HG02970 (cell line): ENCODE measurements at regions not wholly inside any gene's neighbourhood (a gene's known extent, or its start where the extent isn't known, plus 50 kb on each side); places are given as distances from the start of the nearest gene placed in this dataset.
"Not testable (repeated sequence)": the region's sequence is repeated elsewhere in the genome, so short reads cannot be mapped to it uniquely, and the experiment has no call there.

Experiments used
- ATAC-seq: cut with Tn5 transposase; IDR thresholded peaks from one replicate; pipeline ENCODE4 v1.9.1; 2021; ENCODE audit warnings: mild to moderate bottlenecking, moderate library complexity, moderate number of reproducible peaks; ENCODE audit not compliant: unreplicated experiment, low FRiP score

DNA sequence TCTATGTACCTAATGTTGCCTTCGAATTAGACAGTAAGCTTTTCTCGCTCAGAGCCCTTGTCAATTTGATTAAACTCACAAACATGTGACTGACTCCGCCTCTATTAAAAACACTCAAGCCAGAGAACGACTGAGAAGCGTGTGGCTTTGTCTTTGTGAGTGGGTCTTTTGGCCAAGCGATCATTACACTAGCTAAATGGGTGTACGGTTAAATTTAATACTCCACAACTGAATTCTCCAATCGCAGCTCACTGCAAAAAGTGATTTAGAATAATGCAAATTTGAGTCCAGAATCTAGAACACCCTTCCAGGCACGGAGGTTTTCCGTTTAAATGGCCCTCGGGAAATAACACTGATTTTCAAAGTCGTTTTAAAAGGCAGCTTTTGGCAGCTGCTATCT, 253.7 kb downstream of the EFCAB11 start:
- ATAC-seq: no peak

GRCh38 chr14:89699071-89699470, 255.5 kb downstream of the EFCAB11 start:
- ATAC-seq: no peak

- ATAC-seq: no peak
These were observed 257.1 kb downstream of the EFCAB11 start for GRCh38 chr14:89697281-89698060.

- ATAC-seq: no peak
These were observed 258.7 kb downstream of the EFCAB11 start for GRCh38 chr14:89695846-89696245.

DNA sequence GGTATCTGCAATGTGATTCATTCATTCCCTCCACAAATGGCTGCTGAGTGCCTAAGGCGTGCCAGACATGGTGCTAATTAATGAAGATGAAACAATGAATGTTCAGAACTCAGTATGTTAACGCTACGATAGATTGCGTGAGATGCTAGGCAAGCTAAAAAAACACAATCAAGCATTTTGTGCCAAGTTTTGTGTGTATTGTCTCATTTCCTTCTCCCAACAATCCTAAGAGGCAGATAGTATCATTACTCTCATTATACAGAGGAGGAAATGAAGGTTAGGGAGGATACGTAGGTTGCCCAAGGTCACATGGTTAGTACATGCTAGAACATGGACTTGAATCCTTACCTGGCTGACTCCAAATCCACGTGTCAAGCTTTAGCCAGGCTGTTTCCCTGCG, 264.4 kb downstream of the EFCAB11 start:
- ATAC-seq: no peak

GRCh38 chr14:89689711-89690110, 264.8 kb downstream of the EFCAB11 start:
- ATAC-seq: not testable (repeated sequence)

DNA sequence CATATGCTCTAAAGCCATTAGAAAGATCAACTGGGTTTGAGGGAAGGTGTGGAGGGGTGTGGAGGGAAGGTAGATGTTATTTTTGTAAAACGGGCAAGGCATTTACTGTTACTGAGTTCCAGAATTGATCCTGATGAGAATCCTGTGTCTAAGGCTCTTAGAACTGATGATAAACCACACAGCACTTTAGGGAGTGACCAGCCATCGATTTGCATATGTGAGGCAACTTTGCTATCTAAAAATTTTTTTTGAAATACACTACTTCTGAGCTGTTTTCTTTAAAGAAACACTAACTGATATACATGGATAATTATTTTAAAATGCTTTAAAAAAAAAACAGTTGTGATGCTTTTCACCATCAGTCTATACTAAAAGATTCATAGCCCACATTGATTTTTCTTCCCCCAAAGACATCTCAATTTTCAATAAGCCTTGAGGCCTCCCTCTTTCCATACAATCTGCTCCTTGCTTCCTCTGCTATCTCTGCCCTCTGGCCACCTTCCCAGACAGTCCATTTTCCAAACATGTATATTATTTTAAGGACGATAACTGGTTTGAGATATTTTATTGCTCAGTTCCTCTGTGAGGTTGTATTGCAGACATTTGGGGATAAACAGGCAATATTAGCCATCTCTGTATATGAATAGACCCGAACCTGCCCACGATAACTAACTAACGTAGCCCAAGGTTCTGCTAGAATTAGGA, 265.9 kb downstream of the EFCAB11 start:
- no peak for ATAC-seq

GRCh38 chr14:89687129-89687528, 267.4 kb downstream of the EFCAB11 start:
- not testable (repeated sequence) for ATAC-seq

DNA sequence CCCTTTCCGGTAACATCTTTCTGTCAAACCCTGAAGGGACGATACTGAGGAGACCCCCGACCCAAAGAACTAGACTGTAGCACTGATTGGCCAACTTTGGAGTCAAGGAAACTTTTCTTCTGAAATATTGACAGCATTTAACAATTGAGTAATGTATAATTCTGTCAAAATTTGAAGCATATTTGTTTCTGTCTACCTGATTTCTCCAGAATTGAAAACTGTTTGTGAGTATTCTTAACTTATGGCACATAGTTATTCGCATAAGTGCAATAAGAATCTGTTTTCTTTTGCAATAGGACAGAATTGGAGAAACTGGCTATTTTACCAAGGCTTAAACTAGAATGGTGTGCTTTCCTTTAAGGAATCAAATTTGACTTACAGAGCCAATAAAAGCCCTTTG, 267.1 kb upstream of the FOXN3 start:
- ATAC-seq: no peak

GRCh38 chr14:89681086-89682018, 264.3 kb upstream of the FOXN3 start:
- no peak for ATAC-seq

- ATAC-seq: no peak
These were observed 263.1 kb upstream of the FOXN3 start for GRCh38 chr14:89680156-89680555.

- ATAC-seq: no peak
These were observed 261.7 kb upstream of the FOXN3 start for GRCh38 chr14:89678768-89679167.

GRCh38 chr14:89675590-89675989, 258.6 kb upstream of the FOXN3 start:
- no peak for ATAC-seq

DNA sequence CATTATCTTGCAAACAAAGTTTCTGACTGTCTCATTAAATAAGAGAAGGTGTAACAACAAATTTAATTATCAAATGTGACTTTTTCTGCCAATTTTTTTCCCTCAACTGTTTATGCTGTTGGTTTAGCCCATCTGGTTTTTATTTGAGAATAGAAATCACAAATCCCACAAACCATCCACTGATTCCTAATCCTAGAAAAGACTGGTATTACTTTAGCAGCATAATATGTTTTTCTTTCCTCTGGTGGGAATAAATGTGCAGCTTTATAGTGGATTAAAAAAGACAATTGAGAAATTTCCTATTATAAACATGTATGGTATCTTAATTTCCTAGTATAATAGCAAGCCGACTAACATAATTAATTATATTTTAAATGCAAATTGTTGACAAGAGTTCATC, 257.9 kb upstream of the FOXN3 start:
- ATAC-seq: no peak

- no peak for ATAC-seq
These were observed 257.2 kb upstream of the FOXN3 start for GRCh38 chr14:89674240-89674639.

DNA sequence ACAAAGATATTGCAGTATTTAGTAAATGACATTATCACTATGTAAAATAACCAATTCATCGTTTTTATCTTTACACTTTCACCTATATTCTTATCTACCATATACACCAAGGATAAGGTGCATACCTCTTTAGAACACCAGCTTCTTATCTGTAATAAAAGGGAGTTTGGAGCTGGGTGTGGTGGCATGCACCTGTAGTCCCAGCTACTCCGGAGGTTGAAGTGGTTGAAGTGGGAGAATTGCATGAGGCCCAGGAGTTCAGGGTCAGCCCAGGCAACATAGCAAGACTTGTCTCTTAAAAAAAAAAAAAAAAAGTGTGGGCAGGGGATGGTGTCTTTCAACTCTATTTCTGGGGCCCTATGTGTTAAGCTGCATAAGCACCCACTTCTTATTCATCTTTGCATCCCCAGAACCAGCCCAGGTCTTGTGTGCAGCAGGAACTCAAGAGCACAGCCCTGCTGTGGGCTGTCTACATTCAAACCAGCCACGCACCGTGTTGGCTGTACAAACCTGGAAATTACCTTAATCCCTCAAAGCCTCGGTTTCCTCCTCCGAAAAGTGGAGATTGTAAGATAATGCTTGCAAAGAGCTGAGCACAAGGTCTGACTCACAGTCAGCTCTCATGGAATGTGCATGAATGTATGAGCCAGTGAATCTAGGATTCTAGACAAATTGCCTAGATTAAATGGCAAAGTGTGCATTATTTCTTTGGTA, 256.6 kb upstream of the FOXN3 start:
- ATAC-seq: no peak

DNA sequence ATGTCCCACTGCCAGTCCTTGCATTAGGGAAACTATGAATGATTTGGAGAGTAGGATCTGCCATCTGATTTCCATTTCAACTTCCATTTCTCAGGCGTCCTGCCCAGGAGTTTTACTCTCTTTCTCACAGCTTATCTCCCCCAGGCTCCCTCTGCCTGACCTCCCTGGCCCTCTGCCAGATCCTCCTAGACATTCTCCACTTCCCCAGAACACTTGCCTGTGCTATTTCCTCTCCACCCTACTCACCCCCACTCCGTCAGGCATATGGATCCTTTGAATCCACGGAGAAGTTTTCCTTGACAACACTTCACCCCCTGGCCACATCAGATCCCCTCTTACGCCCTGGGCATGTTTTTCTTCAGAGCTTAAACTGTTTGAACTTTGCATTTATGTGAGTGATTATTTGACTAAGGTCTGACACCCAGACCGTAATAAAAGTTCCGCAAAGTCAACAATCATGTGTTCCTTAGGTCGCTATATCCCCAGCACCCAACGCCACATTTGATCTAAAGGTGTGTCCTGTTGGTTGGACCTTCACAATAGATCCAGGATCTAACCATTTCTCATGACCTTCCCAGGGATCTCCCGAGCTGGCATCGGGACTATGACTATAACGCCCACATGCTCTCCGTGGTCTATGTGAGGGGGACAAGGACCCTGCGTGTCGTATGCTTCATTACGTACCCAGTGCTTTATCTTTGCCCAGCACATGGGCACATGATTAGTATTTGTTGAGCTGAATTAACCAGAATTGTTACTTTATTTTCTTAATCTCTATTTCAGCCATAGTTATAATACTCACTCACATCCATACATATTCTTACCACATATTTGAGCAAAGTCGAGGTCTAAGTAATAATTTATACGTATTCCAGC, 255.8 kb upstream of the FOXN3 start:
- no peak for ATAC-seq

DNA sequence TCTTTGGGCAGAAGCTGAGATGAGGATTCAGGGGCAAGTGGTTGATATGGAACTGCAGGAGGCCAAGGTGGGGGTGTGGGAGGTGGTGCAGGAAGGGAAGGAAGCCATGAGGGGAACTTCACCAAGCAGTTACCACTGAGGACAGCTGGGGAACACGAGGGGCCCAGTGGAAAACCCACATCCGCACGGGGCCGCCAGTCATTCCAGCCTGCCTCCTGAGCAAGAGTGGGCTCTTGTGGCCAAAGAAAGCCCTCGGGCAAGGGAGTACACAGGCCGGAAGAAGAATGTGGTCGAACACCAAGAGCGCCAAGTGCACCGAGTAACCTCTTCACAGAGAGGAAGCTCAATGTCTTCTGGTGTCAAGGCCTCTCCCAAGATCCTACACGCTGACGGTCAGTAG, 252.2 kb upstream of the FOXN3 start:
- ATAC-seq: no peak

DNA sequence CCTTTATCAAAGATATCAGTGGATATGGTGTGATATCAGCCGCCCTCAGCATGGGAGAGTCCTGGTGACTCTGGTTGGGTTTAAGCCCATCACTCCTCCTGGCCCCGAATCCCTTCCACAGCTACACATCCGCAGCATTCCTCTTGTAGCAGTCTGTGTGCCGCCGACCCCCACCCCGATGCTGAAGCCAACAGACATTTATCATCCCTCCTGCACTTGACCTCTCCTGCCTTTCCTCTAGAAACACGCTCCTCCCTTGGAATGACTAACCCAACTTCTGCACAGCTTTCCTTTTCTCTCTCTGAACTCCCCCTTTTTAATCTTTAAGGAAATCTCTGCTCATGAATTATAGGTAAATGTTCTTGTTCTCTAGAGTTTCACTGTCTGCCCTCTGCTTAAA, 250.9 kb upstream of the FOXN3 start:
- no peak for ATAC-seq
